A673 (cell line): ENCODE measurements at regions not wholly inside any gene's neighbourhood (a gene's known extent, or its start where the extent isn't known, plus 50 kb on each side); places are given as distances from the start of the nearest gene placed in this dataset.

Experiments used
- CTCF ChIP-seq: fragments of 300-800, 200-600 bp; sonication (generic); conservative IDR thresholded peaks from 2 replicates; pipeline ENCODE4 v1.5.1; 2017; ENCODE audit warnings: low read depth, mild to moderate bottlenecking, antibody characterized with exemption, low read length, moderate library complexity, mixed read lengths
- EZH2 ChIP-seq: fragments of 200-600 bp; sonication (generic); IDR thresholded peaks from 2 replicates; pipeline ENCODE4 v1.6.1; 2017; ENCODE audit warnings: borderline replicate concordance, low read depth, mild to moderate bottlenecking, mixed read lengths, antibody characterized with exemption, low read length; ENCODE audit not compliant: poor library complexity, severe bottlenecking

GRCh38 chr3:16069149-16069922 is 105.1 kb upstream of the GALNT15 start:
- TF ChIP-seq CTCF (no peak), EZH2 (no peak)
